ENCODE measurements at regions not wholly inside any gene's neighbourhood (a gene's known extent, or its start where the extent isn't known, plus 50 kb on each side); places are given as distances from the start of the nearest gene placed in this dataset.

DNA sequence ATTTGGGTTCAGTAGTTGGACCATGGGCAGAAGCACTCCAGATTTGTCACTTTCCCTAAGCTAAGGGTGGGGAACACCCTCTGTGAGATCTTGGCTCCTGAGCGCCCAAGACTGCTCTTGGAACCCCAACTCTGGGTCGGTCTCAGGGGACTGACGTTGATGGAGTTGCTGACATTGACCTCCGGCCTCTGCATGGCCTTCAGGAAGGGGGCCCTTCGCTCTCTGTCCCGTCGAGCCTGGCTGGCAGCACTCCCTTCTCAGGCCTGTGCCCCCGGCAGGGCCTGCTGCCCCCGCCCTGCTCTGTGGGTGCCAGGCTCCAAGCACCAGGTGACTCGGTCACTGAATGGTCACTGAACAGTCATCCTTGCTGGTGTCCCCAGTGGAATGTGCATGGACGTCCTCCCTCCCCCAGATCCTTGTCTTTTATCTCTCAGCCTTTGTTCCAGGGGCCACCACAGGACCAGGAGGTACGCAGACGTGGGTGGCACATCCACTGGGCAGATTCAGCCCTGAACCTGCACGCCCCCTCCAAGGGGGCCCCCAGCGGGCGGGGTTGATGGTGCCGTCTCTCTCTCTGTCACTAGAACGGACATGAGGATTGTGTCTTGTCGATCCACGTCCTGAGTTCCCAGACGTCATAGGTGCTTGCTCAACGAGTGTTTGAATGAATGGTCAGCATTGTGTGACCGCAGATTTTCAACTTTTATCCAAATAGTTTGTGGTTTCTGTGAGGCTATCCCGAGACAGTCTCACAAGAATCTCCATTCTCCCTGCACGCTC, 314.5 kb downstream of the SEC14L1 start:
- Histone ChIP-seq H2BK20ac (ENCODE audit: low read length) (no peak overlapping the region), H3K79me1 (ENCODE audit: low read depth, low read length) (peaks cover 24% of the 10 kb centered on the region), H3K4me2 (ENCODE audit: insufficient read depth in 1 of 2, low read depth in 2 of 2, low read length in 2 of 2) (no peak overlapping the region), H4K91ac (replicated peaks; ENCODE audit: insufficient read length, low read length) (no peak overlapping the region), H3K14ac (ENCODE audit: insufficient read length) (no peak overlapping the region), H3K4me1 (replicated peaks in 1 of 4; ENCODE audit: control insufficient read depth in 3 of 4, insufficient read depth in 4 of 4, low read length in 3 of 4) (peaks cover 20 to 38% (median 30%) of the 10 kb centered on the region in 4 experiments), H4K8ac (ENCODE audit: extremely low read depth, insufficient read depth, low read length) (no peak overlapping the region; the same call in 1 of the 2 replicates), H3K18ac (ENCODE audit: extremely low read depth, low read length) (0 out of 2 replicates have a peak overlapping the region, but pooled peaks have one; percentile 6), H3K9me3 (ENCODE audit: insufficient read depth in 2 of 2, low read depth in 1 of 2, low read length in 1 of 2) (no peaks in the 10 kb centered on the region), H3K4me3 (ENCODE audit: extremely low read depth in 1 of 4, insufficient read depth in 2 of 4, low read depth in 3 of 4, low read length in 4 of 4) (no peak overlapping the region), H4K20me1 (replicated peaks in 1 of 2; ENCODE audit: control insufficient read depth in 1 of 2, insufficient read depth in 2 of 2, low read length in 2 of 2) (peaks cover 8 to 15% of the 10 kb centered on the region in 2 experiments), H2AFZ (ENCODE audit: low read length) (no peak overlapping the region), H2BK12ac (ENCODE audit: low read depth, low read length) (no peak overlapping the region), H2BK5ac (ENCODE audit: low read depth, low read length) (peak overlapping the region; percentile 4), H3K9ac (replicated peaks in 1 of 4; ENCODE audit: extremely low read depth in 1 of 4, low read depth in 3 of 4, low read length in 3 of 4) (no peak overlapping the region; a peak in 1 of 7 replicates), H3K27me3 (replicated peaks in 1 of 4; ENCODE audit: control insufficient read depth in 3 of 4, extremely low read depth in 1 of 4, insufficient read depth in 3 of 4, low read length in 3 of 4) (no peaks in the 10 kb centered on the region), H3K4ac (replicated peaks; ENCODE audit: insufficient read length, low read depth, low read length) (no peak overlapping the region), H3K79me2 (ENCODE audit: control insufficient read depth in 1 of 2, insufficient read depth in 2 of 2, low read length in 2 of 2) (peaks cover 18 to 81% of the 10 kb centered on the region in 2 experiments), H3K23me2 (ENCODE audit: low read depth, low read length) (peaks cover 21% of the 10 kb centered on the region), H2BK120ac (replicated peaks; ENCODE audit: low read depth, low read length) (no peak overlapping the region), H4K5ac (ENCODE audit: insufficient read length, low read depth, low read length) (no peak overlapping the region), H3K27ac (ENCODE audit: low read depth, low read length) (no peak overlapping the region), H3K23ac (ENCODE audit: insufficient read length) (no peak overlapping the region), H2AK5ac (ENCODE audit: low read depth, low read length) (no peak overlapping the region), H3K56ac (replicated peaks; ENCODE audit: insufficient read length, low read depth, low read length) (no peak overlapping the region), H2BK15ac (ENCODE audit: low read length) (no peak overlapping the region), H3K36me3 (ENCODE audit: control insufficient read depth in 2 of 4, insufficient read depth in 4 of 4, low read length in 3 of 4) (no peaks in the 10 kb centered on the region)
- DNase-seq (ENCODE audit: low read depth in 1 of 2, low spot score in 2 of 2): no peak
- no peak for FAIRE-seq
- WGBS, 2 experiments (ENCODE audit: extremely low coverage in 1 of 2, insufficient coverage in 1 of 2, insufficient read length in 1 of 2, insufficient replicate concordance in 2 of 2, low coverage in 1 of 2, low lambda C conversion rate in 2 of 2, missing lambda C conversion rate in 1 of 2): 83% methylated on average over 19 of the region's 25 CpGs; no CpG with 5 or more reads in 1 of the 2 experiments
- ChIA-PET POLR2A (ENCODE audit: partially characterized antibody) (interaction anchor here (1.2 to 1.3 kb wide), 3 partner anchors 10 to 25 kb away, joined by 3 to 5 read pairs (median 3); no protein-coding TSS in a partner anchor), CTCF (ENCODE audit: partially characterized antibody) (interaction anchor here (0.6 to 2.1 kb wide), 3 partner anchors 11 to 25 kb away, joined by 4 to 13 read pairs (median 6); no protein-coding TSS in a partner anchor)
- TF ChIP-seq, protein P1, sequence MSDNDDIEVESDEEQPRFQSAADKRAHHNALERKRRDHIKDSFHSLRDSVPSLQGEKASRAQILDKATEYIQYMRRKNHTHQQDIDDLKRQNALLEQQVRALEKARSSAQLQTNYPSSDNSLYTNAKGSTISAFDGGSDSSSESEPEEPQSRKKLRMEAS (IDR thresholded peaks at IDR 0.05): no peak
- no peak for TF ChIP-seq TCF12 (IDR thresholded peaks at IDR 0.05; ENCODE audit: low read depth, low read length)
